ENCODE measurements at regions not wholly inside any gene's neighbourhood (a gene's known extent, or its start where the extent isn't known, plus 50 kb on each side); places are given as distances from the start of the nearest gene placed in this dataset.

GRCh38 chr5:22918511-22918910 lies 65.4 kb upstream of the CDH12 start:
- TF ChIP-seq CTCF (IDR thresholded peaks at IDR 0.05; ENCODE audit: extremely low read depth, missing control alignments), result no peak
- DNase-seq (ENCODE audit: low spot score), result no peak

- DNase-seq (ENCODE audit: low spot score), result no peak
- no peak for TF ChIP-seq CTCF (IDR thresholded peaks at IDR 0.05; ENCODE audit: extremely low read depth, missing control alignments)
Measured at GRCh38 chr5:22916393-22916792, 63.2 kb upstream of the CDH12 start.

- no peak for DNase-seq (ENCODE audit: low spot score)
- TF ChIP-seq CTCF (IDR thresholded peaks at IDR 0.05; ENCODE audit: extremely low read depth, missing control alignments), result no peak
Measured at GRCh38 chr5:22911019-22911418, 57.9 kb upstream of the CDH12 start.

GRCh38 chr5:22910523-22910922 lies 57.4 kb upstream of the CDH12 start:
- no peak for DNase-seq (ENCODE audit: low spot score)
- TF ChIP-seq CTCF (IDR thresholded peaks at IDR 0.05; ENCODE audit: extremely low read depth, missing control alignments), result no peak

GRCh38 chr5:22908586-22908985 lies 55.4 kb upstream of the CDH12 start:
- no peak for DNase-seq (ENCODE audit: low spot score)

GRCh38 chr5:22908129-22908528 lies 55.0 kb upstream of the CDH12 start:
- TF ChIP-seq CTCF (IDR thresholded peaks at IDR 0.05; ENCODE audit: extremely low read depth, missing control alignments), result no peak
- no peak for DNase-seq (ENCODE audit: low spot score)

More at GRCh38 chr5:22908586-22908985, 55.4 kb upstream of the CDH12 start:
- no peak for TF ChIP-seq CTCF (IDR thresholded peaks at IDR 0.05; ENCODE audit: extremely low read depth, missing control alignments)

Measured in GM20000 (cell line).